ENCODE measurements at regions not wholly inside any gene's neighbourhood (a gene's known extent, or its start where the extent isn't known, plus 50 kb on each side); places are given as distances from the start of the nearest gene placed in this dataset.
"Not testable (repeated sequence)": the region's sequence is repeated elsewhere in the genome, so short reads cannot be mapped to it uniquely, and the experiment has no call there.

DNA sequence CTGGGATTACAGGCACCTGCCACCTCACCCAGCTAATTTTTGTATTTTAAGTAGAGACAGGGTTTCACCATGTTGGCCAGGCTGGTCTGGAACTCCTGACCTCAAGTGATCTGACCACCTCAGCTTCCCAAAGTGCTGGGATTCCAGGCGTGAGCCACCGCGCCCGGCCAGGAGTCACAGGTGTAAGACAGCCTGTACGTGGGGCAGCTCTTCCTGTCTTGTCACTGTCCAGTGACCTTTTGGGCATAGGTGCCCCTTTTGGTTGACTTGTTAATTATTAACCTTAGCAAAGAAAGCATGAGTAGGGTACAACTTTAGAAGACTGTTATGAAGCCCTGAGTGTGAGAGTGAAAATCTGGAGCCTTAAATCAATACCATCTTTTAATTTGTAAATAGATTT lies 703.7 kb upstream of the SOX11 start:
- DNase-seq (ENCODE audit: low spot score): not testable (repeated sequence)

DNA sequence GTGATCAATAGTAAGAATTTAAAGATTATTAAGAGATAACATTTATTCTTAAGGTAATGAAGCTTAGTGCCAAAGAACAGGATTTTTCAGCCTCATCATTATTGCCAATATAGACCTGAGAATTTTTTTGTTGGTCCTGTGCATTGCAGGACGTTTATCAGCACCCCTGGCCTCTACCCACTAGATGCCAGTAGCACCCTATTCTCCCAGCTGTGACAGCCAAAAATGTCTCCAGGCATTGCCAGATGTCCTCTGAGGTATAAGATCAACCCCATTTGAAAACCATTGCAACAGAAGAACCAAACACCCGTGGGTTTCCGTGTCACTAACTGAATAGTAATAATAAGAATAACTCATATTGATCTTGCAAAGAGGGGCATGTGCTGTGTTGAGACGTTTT lies 700.0 kb upstream of the SOX11 start:
- no peak for DNase-seq (ENCODE audit: low spot score)

DNA sequence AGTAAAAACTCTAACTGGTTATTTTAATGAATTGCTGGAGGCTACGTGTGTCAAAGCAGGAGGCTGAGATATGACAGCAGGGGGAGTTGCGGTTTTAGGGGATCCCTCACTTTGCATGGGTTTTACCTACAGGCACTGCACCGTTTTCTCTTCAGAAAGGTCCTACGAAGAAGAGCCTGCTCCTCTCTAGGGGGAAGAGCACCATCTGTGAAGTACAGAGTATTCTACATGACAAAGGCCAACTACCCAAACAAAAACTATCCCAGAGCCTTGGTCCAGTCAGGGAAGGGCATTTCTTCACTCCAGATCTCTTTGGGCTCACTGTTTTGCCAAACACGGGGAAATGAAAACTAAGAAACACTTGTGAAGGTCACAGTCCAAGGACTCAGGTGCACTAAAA lies 696.7 kb upstream of the SOX11 start:
- no peak for DNase-seq (ENCODE audit: low spot score)

DNA sequence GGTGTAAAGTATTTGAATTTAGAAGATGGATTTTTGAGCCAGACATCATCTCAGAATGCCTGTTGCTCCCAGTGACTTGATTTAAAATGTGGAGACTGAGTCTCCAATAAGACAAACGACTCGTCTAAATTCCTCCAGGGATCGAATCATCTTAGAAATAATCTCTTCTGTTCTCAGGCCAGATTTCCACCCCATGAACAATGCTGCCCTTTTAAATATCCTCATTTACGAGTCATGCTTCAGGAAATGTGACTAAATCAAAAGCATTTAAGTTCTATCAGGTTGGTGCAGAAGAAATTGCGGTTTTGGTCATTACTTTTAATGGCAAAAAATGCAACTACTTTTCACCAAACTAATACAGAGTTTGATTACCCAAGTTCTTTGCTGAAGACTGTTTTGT lies 684.6 kb upstream of the SOX11 start:
- DNase-seq (ENCODE audit: low spot score): no peak

DNA sequence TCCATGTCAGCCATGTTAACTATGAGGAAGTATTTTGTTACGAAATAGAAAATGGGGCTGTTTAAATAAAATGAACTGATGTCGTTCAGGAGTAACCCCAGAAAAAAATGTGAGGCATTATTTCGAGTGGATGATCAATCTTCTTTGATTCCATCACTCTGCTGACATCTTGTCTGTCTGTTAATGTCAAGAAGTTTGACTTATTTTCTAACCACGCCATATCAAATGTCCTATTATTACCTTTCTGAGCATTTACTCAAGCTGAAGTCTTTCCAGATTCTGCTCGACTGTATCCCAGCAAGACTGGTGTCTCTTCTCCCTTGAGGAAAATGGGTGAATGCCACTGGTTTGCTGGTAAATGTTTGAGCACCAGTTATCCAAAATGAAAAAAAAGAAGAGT lies 672.9 kb upstream of the SOX11 start:
- DNase-seq (ENCODE audit: low spot score): no peak

DNA sequence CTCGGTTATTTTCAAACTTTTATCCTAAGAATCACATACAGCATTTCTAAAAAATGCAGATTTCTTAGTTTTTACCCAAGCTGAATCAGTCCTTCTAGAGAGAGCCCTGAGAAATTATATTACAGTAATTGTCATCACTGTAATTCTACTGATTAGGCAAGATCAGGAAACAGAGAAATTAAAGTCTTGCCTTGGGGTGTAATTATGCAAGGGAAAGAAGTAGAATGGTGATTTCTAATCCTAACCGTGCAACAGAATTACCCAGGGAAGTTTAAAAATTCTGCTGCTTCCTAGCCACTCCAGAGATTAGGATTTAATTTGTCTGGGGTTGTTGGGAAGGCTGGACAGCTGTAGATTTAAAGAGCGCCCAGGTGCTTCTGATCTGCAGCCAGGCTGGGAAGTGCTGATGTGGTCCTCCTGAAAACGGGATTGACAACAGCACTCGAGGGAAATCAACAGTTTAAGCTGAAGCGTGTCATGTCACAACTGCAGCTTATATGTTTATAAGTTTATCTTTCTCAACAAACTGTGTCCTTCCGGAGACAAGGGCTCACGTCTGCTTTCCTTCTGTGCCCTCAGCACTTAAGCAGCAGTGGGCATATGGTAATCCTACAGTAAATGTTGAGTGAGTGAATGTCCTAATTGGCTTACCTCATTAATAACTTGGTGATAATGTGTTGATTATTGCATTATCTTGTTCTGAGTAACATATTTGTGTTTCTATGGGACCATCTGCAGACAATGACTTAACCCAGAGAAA lies 671.9 kb upstream of the SOX11 start:
- no peak for DNase-seq (ENCODE audit: low spot score)

DNA sequence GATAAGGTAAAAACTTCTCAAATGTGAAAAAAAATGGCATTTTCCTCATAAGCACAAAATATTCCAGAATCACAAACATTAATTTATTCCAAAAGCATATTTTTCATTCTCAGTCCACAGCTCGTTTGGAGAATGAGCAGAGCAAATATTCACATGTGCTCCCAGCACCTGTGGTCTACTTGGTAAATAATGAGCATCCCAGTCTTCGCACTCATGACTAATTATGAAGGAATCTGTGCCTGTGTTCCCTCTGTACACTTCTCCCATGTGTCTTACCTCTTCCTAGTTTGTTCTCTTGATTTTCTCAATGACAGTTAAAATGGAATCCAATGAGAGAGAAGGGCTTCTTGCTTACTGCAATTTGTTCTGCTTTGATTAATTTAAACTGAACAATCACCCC lies 671.0 kb upstream of the SOX11 start:
- no peak for DNase-seq (ENCODE audit: low spot score)

DNA sequence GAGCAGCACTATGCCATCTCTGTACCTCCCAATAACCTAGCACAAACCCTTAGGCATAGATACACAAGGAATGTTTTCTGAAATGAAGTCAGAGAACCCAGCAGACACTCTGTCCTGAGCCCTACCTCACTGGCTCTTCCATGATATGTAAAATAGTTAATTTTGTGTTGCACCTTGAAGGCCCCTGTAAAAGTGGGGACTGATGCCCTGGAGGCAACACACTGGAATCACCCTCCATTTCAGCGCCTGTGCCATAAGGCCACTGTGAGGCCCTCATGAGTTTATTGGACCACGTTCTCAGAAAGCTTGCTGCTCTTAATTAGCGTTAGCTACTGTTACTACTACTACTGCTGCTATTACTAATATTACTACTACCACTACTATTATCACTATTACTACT lies 670.1 kb upstream of the SOX11 start:
- no peak for DNase-seq (ENCODE audit: low spot score)

DNA sequence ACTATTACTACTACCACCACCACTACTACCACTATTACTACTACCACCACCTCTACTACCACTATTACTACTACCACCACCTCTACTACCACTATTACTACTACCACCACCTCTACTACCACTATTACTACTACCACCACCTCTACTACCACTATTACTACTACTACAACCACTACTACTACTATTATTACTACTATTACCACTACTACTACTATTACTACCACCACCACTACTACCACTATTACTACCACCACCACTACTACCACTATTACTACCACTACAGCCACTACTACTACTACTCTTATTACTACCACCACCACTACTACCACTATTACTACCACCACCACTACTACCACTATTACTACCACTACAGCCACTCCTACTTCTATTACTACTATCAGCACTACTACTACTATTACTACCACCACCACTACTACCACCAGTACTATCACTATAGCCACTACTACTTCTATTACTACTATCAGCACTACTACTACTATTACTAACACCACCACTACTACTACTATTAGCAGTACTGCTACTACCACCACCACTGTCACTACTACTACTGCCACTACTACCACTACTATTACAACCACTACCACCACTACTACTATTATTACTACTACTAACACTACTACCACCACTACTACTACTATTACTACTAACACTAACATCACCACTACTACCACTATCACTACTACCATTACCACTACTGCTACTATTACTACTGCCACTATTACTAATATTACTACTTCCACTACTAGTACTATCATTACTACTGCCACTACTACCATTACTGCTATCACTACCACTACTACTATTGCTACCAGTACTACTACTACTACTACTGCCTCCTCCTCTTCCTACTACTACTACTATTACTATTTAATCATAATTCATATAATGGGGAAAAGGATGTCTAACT lies 669.2 kb upstream of the SOX11 start:
- not testable (repeated sequence) for DNase-seq (ENCODE audit: low spot score)

DNA sequence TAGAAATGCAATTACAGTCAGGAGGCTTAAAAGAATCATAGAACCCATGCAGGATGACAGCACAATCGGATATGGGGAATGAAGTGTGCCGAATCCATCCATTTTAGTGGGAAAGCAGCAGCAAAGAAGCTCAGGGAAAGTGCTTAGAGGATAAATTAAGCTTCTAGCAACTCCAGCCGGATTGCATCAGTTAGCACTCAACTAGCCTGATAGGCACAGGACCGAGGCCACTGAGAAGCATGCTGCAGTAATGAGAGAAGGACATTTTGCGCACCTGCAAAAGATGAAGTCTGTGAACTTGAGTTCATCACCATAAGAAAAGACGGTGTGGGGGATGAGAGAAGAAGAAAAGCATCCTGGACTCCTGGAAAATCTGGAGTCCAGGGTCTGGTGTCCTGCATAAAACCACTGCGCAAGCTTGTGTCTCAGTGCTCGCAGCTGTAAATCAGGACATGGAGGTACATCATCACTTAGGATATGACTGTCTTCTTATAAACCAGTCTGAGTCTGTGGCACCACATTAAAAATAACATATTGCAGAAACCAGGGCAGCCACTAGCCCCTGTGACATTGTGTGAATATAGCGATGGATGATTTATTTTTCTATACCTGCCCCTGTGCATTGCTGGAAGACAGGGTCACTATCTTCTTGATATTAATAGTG lies 665.5 kb upstream of the SOX11 start:
- no peak for DNase-seq (ENCODE audit: low spot score)

DNA sequence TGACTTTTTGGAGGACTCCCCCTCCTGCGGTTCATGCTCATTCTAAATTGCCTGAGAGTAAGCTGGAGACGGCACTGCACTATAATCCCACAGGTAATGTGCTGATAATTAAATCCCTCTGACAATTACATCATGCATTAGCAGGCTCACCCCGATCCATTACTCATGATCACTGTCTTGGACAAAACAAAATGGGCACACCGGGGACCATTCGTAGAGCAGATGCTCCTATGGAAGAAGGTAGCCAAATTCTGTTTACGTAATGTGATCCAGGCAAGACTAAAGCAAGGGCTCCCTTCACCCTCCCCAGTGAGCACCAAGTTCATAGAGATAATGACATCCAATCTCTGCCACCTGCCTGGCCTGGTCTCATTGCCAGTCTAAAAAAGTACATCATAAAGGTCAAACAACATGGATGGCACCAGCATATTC lies 657.1 kb upstream of the SOX11 start:
- no peak for DNase-seq (ENCODE audit: low spot score)

DNA sequence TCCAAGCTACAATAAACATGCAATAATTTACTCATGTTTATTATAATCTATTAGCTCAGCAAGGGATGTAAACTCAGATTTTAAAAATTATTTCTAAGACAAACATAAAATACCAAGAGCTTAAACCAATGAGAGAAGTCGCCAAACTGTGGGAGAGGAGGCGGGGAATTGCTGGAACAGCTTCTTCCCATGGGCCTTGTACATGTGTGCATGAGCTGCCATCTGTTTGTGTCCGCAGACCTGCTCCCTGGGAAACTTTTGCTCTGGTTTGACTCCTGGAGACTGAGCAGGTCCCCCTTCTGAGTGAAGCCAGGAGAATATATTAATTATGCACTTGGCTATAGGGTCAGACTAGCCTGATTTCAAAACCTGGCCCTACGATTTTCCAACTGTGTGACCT lies 655.9 kb upstream of the SOX11 start:
- DNase-seq (ENCODE audit: low spot score): no peak

DNA sequence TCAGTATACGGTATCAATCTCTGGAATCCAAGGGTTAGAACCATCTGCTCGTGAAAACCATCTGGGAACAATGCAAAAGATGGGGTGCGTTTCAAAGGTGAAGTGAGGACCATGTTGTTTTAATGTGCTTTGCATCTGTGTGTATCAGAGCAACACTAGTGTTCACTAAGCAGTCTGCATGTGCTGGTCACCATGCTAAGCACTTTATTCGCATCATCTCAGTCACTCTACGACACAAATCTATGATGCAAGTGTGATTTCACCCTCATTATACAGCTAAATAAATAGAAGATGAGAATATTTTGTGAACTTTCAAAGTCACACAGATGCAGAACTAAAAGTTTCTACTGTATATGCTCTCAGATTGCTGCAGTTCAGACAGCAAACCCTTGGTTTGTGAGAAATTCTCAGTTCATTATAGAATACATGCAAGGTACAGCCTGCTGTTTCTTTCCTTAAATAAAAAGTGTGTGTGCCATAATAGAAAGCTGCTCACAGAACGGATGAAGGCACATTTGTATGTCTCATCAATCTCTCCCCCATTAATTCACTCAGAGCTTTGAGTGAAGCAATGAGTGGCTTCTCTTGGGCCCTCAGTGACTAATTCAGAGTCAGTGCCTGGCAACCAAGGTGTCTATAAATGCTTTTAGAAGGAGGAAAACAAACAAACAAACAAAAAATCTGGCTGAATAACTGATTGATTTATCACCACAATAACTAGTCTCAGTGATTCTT lies 652.8 kb upstream of the SOX11 start:
- no peak for DNase-seq (ENCODE audit: low spot score)

DNA sequence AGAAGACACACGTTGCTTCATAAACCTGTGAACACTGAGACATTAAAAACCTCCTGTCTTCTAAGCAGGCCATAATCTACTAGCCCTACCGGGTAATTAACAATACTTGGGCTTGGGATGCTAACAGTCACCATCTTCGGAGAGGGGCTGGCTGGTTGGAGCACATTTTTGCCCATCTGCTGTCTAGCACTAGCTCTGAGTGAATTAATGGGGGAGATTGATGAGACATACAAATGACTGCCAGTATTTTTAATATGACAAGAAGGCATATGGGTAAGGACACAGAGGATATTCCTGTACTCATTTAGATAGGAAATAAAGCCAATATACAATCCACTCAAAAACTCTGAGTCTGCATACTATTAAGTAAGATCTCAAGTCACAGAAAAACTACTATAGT lies 651.6 kb upstream of the SOX11 start:
- no peak for DNase-seq (ENCODE audit: low spot score)

DNA sequence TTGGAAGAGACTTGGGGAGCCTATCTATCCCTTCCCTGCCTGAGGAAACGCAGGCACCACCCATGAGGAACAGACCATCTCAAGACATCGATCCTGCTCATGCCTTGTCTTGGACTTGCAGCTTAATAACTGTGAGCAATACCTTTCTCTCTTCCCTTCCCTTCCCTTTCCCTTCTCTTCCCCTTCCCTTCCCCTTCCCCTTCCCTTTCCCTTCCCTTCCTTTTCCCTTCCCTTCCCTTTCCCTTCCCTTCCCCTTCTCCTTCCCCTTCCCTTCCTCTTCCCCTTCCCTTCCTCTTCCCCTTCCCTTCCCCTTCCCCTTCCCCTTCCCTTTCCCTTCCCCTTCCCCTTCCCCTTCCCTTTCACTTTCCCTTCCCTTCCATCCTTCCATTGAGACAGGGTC lies 650.7 kb upstream of the SOX11 start:
- no peak for DNase-seq (ENCODE audit: low spot score)

DNA sequence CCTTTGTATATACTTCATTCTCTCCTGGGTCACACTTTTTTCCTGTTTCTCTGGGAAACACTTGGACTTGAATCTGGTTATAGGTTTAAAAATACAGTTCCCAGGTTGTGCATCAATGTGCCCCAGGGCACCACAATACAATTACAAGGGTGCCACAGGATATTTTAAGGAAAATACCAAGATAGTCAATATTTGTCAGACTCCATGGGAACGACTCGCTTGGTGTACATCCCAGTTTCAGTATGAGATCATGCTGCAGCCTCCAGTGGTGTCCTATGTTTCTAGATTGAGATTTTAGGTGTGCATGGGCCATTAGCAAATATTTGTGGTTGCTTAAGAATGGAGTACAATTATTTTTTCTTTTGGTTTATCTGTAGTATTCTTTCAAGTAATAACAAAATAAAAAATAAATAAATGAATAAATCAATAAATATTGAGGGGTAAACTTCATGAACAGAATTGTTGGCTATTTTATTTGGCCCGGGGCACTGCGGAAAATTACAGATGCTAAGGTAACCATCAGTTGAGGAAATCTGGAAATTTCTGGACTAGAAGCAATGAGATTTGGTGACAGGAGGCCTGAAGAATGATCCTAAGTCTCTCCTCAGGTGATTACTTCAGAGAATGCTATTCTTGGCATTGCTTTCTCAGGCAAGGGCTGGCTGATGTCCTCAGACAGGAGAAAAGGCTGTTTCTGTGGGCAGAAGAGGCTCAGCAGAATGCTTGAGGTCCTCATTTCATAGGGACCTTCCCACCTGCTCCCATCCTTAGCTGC lies 649.3 kb upstream of the SOX11 start:
- no peak for DNase-seq (ENCODE audit: low spot score)

DNA sequence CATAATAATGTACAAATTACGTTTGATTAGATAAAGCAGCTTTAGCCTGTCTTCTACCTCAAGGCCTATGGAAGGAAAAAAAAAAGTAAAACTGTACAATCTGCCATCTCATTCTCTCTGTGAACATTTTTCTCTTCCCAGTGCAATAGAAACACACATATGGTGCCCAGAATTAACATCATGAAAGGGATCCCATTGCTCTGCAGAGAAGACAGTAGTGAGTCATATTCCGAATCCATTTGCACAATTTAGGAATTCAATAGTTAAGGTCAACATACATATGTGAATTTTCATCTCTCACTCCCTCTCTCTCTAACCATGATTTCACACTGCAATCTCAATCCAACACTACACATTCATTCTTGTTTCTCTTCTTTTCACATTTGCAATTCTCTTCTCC lies 640.9 kb upstream of the SOX11 start:
- DNase-seq (ENCODE audit: low spot score): no peak

DNA sequence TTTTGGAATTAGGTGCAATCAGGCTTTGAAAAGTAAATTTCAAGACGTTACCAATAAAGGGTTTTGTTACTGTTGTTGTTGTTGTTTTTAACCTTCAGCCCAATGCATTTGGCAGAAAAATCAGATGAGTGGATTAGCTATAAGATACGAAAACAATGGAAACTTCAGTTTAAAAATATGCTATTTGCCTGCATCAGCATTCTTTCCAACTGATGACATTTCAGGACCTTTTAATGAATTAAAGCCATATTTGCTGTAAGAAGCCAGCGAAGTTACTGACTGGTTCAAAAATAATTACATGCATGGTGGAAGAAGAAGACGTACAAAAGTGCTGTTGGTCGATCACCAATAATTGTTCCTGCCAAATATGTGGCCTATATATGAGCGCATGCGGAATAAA lies 639.3 kb upstream of the SOX11 start:
- DNase-seq (ENCODE audit: low spot score): no peak

DNA sequence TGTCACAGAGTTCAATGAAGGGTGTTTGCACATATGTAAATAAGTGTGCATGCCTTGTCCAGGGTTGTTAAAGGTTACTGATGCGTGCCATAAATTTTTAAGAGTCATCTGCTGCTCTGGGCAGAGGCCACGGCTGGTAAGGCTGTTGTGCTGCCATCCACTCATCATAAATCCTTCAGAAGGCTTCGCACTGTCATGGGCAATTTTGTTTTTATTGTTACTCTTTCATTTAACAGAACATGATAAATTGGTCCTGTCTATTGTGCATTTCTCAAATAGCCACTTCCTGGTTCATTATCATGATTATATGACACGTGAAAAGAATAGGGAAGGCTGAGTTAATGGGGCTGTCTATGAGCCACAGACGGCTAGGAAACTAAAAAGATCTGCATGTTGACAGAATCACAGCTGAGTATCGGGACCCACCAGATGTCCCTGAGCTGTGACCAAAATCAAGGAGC lies 634.3 kb upstream of the SOX11 start:
- DNase-seq (ENCODE audit: low spot score): no peak

DNA sequence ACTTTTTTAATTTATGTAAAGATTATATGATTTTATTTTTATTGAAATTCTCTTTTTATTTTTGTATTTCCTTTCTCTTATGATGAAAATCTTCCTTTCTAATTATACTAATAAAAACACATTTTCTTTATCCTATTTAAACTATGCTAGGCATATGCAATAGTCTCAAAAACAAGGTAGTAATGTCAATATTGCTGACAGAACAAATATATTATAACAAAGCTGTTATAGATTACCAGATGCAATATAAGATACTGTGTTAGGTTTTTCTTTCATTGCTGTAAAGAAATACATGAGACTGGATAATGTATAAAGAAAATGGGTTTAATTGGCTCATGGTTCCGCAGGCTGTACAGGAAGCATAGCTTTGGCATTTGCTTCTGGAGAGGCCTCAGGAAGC lies 631.2 kb upstream of the SOX11 start:
- no peak for DNase-seq (ENCODE audit: low spot score)

DNA sequence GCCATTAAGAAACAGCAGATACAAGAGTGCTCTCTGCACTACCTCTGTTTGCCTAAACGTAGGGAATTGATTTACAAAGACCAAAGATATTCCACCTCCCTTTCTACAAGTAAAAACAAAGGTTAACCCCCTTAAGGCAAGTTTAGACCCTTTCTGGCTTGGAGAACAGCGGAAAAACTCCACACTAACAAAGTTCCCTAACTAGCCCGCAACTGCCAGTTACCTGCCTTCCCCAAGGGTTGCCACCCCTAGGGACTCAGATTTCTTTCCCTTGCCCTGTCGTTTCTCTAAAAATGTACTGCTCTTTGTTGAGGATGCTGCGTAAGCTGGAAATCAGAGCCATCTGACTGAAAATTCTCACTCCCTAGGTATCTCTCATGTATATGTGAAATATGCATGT lies 627.5 kb upstream of the SOX11 start:
- no peak for DNase-seq (ENCODE audit: low spot score)

All from putamen (tissue), 1 donor.